ENCODE measurements at regions not wholly inside any gene's neighbourhood (a gene's known extent, or its start where the extent isn't known, plus 50 kb on each side); places are given as distances from the start of the nearest gene placed in this dataset.

GRCh38 chr16:85523602-85524364, 89.3 kb upstream of the GSE1 start (continued):
- no peak for TF ChIP-seq FUBP1 (CRISPR knock-in tag; IDR thresholded peaks at IDR 0.05; ENCODE audit: borderline replicate concordance)
- TF ChIP-seq ZNF251 (CRISPR knock-in tag; IDR thresholded peaks at IDR 0.05) = no peak
- no peak for TF ChIP-seq MTF1 (CRISPR knock-in tag; IDR thresholded peaks at IDR 0.05)
- TF ChIP-seq ZNF275 (CRISPR knock-in tag; IDR thresholded peaks at IDR 0.05; ENCODE audit: borderline replicate concordance) = no peak
- peak; percentile 63; the same call in 1 of the 2 replicates for TF ChIP-seq ELF4 (CRISPR knock-in tag; IDR thresholded peaks at IDR 0.05; ENCODE audit: borderline replicate concordance)
- TF ChIP-seq HMG20A (CRISPR knock-in tag; IDR thresholded peaks at IDR 0.05; ENCODE audit: borderline replicate concordance) = no peak
- peak; percentile 49; the same call in 1 of the 2 replicates for TF ChIP-seq ZNF441 (CRISPR knock-in tag; IDR thresholded peaks at IDR 0.05; ENCODE audit: borderline replicate concordance)
- TF ChIP-seq YY1 (IDR thresholded peaks at IDR 0.05; ENCODE audit: insufficient read depth, insufficient replicate concordance, low read depth, low read length) = no peak
- TF ChIP-seq SMYD3 (CRISPR knock-in tag; IDR thresholded peaks at IDR 0.05) = no peak
- no peak for TF ChIP-seq BCLAF1 (IDR thresholded peaks at IDR 0.05)
- no peak for TF ChIP-seq DMTF1 (CRISPR knock-in tag; IDR thresholded peaks at IDR 0.05)
- no peak for TF ChIP-seq E2F2 (CRISPR knock-in tag; IDR thresholded peaks at IDR 0.05; ENCODE audit: borderline replicate concordance)
- TF ChIP-seq ZNF34 (CRISPR knock-in tag; IDR thresholded peaks at IDR 0.05; ENCODE audit: borderline replicate concordance) = no peak
- no peak for TF ChIP-seq RFX5 (IDR thresholded peaks at IDR 0.05; ENCODE audit: low read depth, low read length)
- TF ChIP-seq MTF2 (CRISPR knock-in tag; IDR thresholded peaks at IDR 0.05; ENCODE audit: borderline replicate concordance) = no peak
- no peak for TF ChIP-seq ZUFSP (CRISPR knock-in tag; IDR thresholded peaks at IDR 0.05; ENCODE audit: borderline replicate concordance)
- no peak for TF ChIP-seq NR2F2 (IDR thresholded peaks at IDR 0.05; ENCODE audit: borderline replicate concordance, low read depth)
